ENCODE measurements at regions not wholly inside any gene's neighbourhood (a gene's known extent, or its start where the extent isn't known, plus 50 kb on each side); places are given as distances from the start of the nearest gene placed in this dataset.

DNA sequence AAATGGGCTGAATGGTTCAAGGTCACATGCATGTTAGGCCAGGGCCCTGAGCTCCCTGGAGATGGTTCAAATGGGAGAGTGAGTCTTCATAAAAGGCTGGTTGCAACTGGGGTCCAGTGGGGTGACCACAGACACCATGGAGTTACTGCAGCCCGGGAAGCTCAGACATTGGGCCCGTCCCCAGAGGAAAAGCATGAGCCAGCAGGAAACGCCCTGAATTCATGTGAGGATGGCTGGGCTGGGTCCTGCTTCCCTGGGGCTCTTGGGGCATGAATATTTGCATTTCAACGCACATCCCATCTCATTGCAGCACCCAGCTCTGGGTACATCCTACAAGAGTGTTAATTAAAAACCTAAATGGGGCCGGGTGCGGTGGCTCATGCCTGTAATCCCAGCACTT is 549.0 kb downstream of the TCERG1L start:
- peaks cover 18 to 26% of the 10 kb centered on the region in 2 experiments for H3K9me3 Mint-ChIP-seq
- no peak overlapping the region for H2AK5ac ChIP-seq (ENCODE audit: insufficient read length, low read length)
- no peak overlapping the region for H4K5ac ChIP-seq (ENCODE audit: insufficient read length, low read depth, low read length)
- H3K4me1 Mint-ChIP-seq: no peaks in the 10 kb centered on the region
- H3K36me3 Mint-ChIP-seq (ENCODE audit: insufficient read depth in 1 of 3, low read depth in 3 of 3): peaks cover 2 to 4% (median 3%) of the 10 kb centered on the region in 3 experiments; a peak in 3 of 7 replicates
- no peaks in the 10 kb centered on the region for H3K23me2 ChIP-seq (ENCODE audit: insufficient read length, low read depth, low read length, poor library complexity, severe bottlenecking)
- TF ChIP-seq, protein P1, sequence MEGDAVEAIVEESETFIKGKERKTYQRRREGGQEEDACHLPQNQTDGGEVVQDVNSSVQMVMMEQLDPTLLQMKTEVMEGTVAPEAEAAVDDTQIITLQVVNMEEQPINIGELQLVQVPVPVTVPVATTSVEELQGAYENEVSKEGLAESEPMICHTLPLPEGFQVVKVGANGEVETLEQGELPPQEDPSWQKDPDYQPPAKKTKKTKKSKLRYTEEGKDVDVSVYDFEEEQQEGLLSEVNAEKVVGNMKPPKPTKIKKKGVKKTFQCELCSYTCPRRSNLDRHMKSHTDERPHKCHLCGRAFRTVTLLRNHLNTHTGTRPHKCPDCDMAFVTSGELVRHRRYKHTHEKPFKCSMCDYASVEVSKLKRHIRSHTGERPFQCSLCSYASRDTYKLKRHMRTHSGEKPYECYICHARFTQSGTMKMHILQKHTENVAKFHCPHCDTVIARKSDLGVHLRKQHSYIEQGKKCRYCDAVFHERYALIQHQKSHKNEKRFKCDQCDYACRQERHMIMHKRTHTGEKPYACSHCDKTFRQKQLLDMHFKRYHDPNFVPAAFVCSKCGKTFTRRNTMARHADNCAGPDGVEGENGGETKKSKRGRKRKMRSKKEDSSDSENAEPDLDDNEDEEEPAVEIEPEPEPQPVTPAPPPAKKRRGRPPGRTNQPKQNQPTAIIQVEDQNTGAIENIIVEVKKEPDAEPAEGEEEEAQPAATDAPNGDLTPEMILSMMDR (conservative IDR thresholded peaks at IDR 0.05): no peak
- no peak overlapping the region for H3K9ac ChIP-seq (ENCODE audit: extremely low read depth, insufficient read length, low read length)
- no peak overlapping the region for H3K4ac ChIP-seq (ENCODE audit: low read depth, low read length)
- H3K14ac ChIP-seq (ENCODE audit: insufficient read depth, low read length): no peak overlapping the region
- H4K91ac ChIP-seq (ENCODE audit: insufficient read length, low read depth, low read length): no peak overlapping the region
- H3K4me3 Mint-ChIP-seq: no peak overlapping the region
- H2BK15ac ChIP-seq (ENCODE audit: low read depth, low read length): no peak overlapping the region
- H3K27ac ChIP-seq (ENCODE audit: insufficient read length, low read depth, low read length): no peak overlapping the region
- no peaks in the 10 kb centered on the region for H3K79me1 ChIP-seq (ENCODE audit: insufficient read depth, low read depth, low read length, poor library complexity, severe bottlenecking)
- no peaks in the 10 kb centered on the region for H3K4me1 ChIP-seq (ENCODE audit: insufficient read depth, low read length)
- H2BK20ac ChIP-seq (ENCODE audit: low read depth, low read length, poor library complexity, severe bottlenecking): no peak overlapping the region
- H4K8ac ChIP-seq (replicated peaks; ENCODE audit: insufficient read length, low read depth, low read length): no peak overlapping the region
- no peaks in the 10 kb centered on the region for H3K79me2 ChIP-seq (ENCODE audit: insufficient read depth, low read length)
- WGBS (ENCODE audit: extremely low coverage, insufficient read length, low lambda C conversion rate): no CpG with 5 or more reads among the region's 6 CpGs
- H3T11ph ChIP-seq (ENCODE audit: low read length): no peak overlapping the region
- no peak overlapping the region for H2BK120ac ChIP-seq (ENCODE audit: low read depth, low read length, poor library complexity, severe bottlenecking)
- H3K56ac ChIP-seq (ENCODE audit: insufficient read length, low read depth, low read length): no peak overlapping the region
- H2AFZ ChIP-seq (ENCODE audit: low read length): no peak overlapping the region
- H3K27me3 Mint-ChIP-seq (ENCODE audit: low read depth): peaks cover 1% of the 10 kb centered on the region; the same call in 1 of the 2 replicates
- no peak overlapping the region for H3K27ac Mint-ChIP-seq
- H2BK5ac ChIP-seq (ENCODE audit: insufficient read length, low read length): no peak overlapping the region
- H3K4me2 ChIP-seq (ENCODE audit: insufficient read depth, insufficient read length, low read length): no peak overlapping the region
- H2BK12ac ChIP-seq (ENCODE audit: insufficient read length, low read depth, low read length): no peak overlapping the region
- no peak overlapping the region for H3K18ac ChIP-seq (ENCODE audit: insufficient read length, low read depth, low read length)
- no peak for DNase-seq
- no peaks in the 10 kb centered on the region for H3K9me3 ChIP-seq (ENCODE audit: control insufficient read depth, low read depth, low read length)
- H4K20me1 ChIP-seq (ENCODE audit: control insufficient read depth, insufficient read depth, insufficient read length): no peaks in the 10 kb centered on the region
- H3K23ac ChIP-seq (ENCODE audit: insufficient read length, low read depth, low read length): no peak overlapping the region
- no peaks in the 10 kb centered on the region for H3K27me3 ChIP-seq (ENCODE audit: insufficient read depth, low read length)

Data from H9 (cell line).